Lung (tissue), 11 donors: ENCODE measurements at regions not wholly inside any gene's neighbourhood (a gene's known extent, or its start where the extent isn't known, plus 50 kb on each side); places are given as distances from the start of the nearest gene placed in this dataset.

Experiments
- ATAC-seq: fragments of 200-7000 bp; cut with Tn5 transposase; one replicate; pipeline ENCODE4 v1.9.1; 2020; ENCODE audit warnings: moderate number of reproducible peaks; ENCODE audit not compliant: insufficient read depth, low FRiP score
- DNase-seq, 3 donors: peaks; one replicate each; pipeline ENCODE4 v3.0.0-alpha.2; 2013 to 2017
- H3K27ac ChIP-seq, 2 donors: one replicate each; pipeline ENCODE4 v1.5.1; 2013; ENCODE audit warnings: mild to moderate bottlenecking in 2 of 2, moderate library complexity in 2 of 2, control low read depth in 1 of 2, inconsistent platforms in 1 of 2, low read depth in 1 of 2, low read length in 1 of 2
- H3K27me3 ChIP-seq, 3 donors: one replicate each; pipeline ENCODE4 v1.5.1; 2013; ENCODE audit warnings: low read length in 2 of 3; ENCODE audit not compliant: control insufficient read depth in 3 of 3, insufficient read depth in 3 of 3
- H3K36me3 ChIP-seq, 4 donors: one replicate each; pipeline ENCODE4 v1.5.1; 2013; ENCODE audit warnings: low read length in 4 of 4, mild to moderate bottlenecking in 1 of 4, moderate library complexity in 1 of 4; ENCODE audit not compliant: control insufficient read depth in 4 of 4, insufficient read depth in 4 of 4
- H3K4me1 ChIP-seq, 5 donors: one replicate each; pipeline ENCODE4 v1.5.1; 2013; ENCODE audit warnings: low read length in 5 of 5, mild to moderate bottlenecking in 2 of 5, moderate library complexity in 1 of 5; ENCODE audit not compliant: control insufficient read depth in 5 of 5, insufficient read depth in 5 of 5
- H3K4me3 ChIP-seq: one replicate; pipeline ENCODE4 v1.5.1; 2013; ENCODE audit warnings: mild to moderate bottlenecking, control low read depth, moderate library complexity
- H3K9ac ChIP-seq, 2 donors: one replicate each; pipeline ENCODE4 v1.5.1; 2013; ENCODE audit warnings: low read length in 2 of 2, control low read depth in 1 of 2; ENCODE audit not compliant: insufficient read depth in 1 of 2
- H3K9me3 ChIP-seq, 4 donors: one replicate each; pipeline ENCODE4 v1.5.1; 2013; ENCODE audit warnings: low read length in 3 of 4, mild to moderate bottlenecking in 1 of 4, moderate library complexity in 1 of 4; ENCODE audit not compliant: control insufficient read depth in 4 of 4, insufficient read depth in 3 of 4
- WGBS, 2 donors: extraction: QIAGEN DNeasy Blood & Tissue Kit; methylation state at CpG; one replicate each; pipeline ENCODE4 v1.1.7; 2013; 5-methylcytosine and 5-hydroxymethylcytosine counted together
- TF ChIP-seq, protein P1 (sequence below): IDR thresholded peaks from 2 replicates; pipeline ENCODE4 v1.5.1; 2012; ENCODE audit warnings: mild to moderate bottlenecking; ENCODE audit errors: control extremely low read depth, extremely low read depth
- donor health status: control.
- donor health status: control.
- donor health status: Bipolar disorder and iron deficiency.
- donor health status: healthy.
- donor health status: DM: yes; HTN: yes; CAD: no.

- TF ChIP-seq, protein P1, sequence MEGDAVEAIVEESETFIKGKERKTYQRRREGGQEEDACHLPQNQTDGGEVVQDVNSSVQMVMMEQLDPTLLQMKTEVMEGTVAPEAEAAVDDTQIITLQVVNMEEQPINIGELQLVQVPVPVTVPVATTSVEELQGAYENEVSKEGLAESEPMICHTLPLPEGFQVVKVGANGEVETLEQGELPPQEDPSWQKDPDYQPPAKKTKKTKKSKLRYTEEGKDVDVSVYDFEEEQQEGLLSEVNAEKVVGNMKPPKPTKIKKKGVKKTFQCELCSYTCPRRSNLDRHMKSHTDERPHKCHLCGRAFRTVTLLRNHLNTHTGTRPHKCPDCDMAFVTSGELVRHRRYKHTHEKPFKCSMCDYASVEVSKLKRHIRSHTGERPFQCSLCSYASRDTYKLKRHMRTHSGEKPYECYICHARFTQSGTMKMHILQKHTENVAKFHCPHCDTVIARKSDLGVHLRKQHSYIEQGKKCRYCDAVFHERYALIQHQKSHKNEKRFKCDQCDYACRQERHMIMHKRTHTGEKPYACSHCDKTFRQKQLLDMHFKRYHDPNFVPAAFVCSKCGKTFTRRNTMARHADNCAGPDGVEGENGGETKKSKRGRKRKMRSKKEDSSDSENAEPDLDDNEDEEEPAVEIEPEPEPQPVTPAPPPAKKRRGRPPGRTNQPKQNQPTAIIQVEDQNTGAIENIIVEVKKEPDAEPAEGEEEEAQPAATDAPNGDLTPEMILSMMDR = no peak
- Histone ChIP-seq H3K4me3 (no peak overlapping the region), H3K27me3 (no peaks in the 10 kb centered on the region), H3K36me3 (no peaks in the 10 kb centered on the region), H3K27ac (no peak overlapping the region), H3K9me3 (no peaks in the 10 kb centered on the region), H3K4me1 (no peaks in the 10 kb centered on the region), H3K9ac (no peak overlapping the region)
- DNase-seq (no peak), ATAC-seq (no peak)
- 88 to 89% methylated on average over 3 of the region's 3 CpGs for WGBS, 2 donors
These were observed 86.2 kb upstream of the PTPRK start for GRCh38 chr6:128606611-128607010.

DNA sequence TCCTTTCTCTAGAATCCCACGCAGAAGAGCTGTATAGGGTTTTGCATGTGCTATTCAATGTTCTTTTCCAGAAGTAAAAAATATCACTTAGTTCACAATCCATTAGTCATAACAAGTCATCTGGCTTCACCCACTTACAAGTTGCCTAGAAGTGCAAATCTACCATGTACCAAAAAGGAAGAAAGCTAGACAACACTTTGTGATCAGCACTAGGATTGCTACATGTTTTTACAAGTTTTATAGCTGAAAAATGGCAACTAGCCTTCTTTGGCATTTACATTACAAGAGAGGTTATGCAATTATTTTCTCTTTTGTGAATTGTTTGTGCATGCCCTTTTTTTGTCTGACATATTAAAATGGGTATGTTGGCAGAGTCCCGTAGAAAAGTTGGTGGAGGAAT, 85.6 kb upstream of the PTPRK start:
- H3K9me3 ChIP-seq = no peaks in the 10 kb centered on the region

DNA sequence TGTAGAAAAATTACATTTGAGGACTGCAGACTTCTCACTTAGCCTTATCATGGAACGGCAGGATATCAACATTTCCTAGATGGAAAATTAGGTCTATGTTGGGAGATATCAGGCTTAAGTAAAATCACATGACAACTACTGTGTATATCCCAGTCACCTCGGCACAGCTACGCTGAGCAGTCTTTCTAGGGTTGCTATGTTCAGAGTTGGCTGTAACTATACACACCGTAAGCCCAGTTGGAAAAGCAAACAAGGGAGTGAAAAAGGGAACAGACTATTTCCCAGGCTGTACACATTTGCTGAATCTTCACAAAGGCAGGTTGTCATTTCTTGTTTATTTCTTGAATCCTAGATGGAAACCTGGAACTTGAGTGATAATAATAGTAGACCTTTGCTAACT, 80.7 kb upstream of the PTPRK start:
- Histone ChIP-seq H3K4me1 (peaks cover 0 to 10% (median 4%) of the 10 kb centered on the region in 5 donors), H3K27me3 (no peaks in the 10 kb centered on the region), H3K27ac (no peak overlapping the region), H3K4me3 (no peak overlapping the region), H3K9ac (no peak overlapping the region), H3K9me3 (peaks cover 0 to 2% (median 0%) of the 10 kb centered on the region in 4 donors), H3K36me3 (no peaks in the 10 kb centered on the region)
- ATAC-seq (no peak), DNase-seq (peak; percentile 27 to 61 (median 58))
- TF ChIP-seq, protein P1 = no peak
- 57 to 64% methylated on average over 4 of the region's 4 CpGs for WGBS, 2 donors

More for the DNA sequence above, 85.6 kb upstream of the PTPRK start:
- Histone ChIP-seq H3K36me3 (no peaks in the 10 kb centered on the region), H3K27ac (no peak overlapping the region), H3K4me3 (no peak overlapping the region), H3K9ac (no peak overlapping the region), H3K27me3 (no peaks in the 10 kb centered on the region), H3K4me1 (no peaks in the 10 kb centered on the region)
- 74 to 77% methylated on average over 2 of the region's 2 CpGs for WGBS, 2 donors
- no peak for DNase-seq
- no peak for ATAC-seq
- TF ChIP-seq, protein P1 = no peak

DNA sequence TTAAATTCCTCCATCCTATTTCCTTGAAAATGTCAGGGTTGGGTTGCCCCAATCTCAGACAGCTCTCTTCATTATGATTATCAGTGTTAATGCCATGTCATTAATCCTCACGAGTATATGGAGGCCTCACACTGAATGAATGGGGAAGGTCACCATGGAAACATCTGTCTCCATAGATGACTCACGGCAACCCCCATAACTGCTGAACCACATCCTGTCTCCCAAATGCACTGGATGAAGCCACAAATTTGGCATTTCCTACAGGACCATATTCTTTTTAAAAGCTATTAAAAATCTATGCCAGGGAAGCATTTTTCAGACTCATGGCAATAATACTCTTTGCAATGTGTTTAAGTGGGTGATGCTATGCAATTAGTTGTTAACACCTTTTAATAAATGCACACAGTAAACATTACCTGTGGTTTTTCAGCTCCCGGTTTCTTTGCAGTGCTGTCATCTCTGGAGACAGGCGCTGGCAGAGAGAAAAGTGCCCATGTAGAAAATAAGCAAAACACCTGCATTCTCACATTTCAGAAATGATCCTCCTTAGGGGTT, 80.1 kb upstream of the PTPRK start:
- 23 to 38% methylated on average over 4 of the region's 4 CpGs for WGBS, 2 donors
- Histone ChIP-seq H3K27ac (no peak overlapping the region), H3K9me3 (peaks cover 0 to 2% (median 0%) of the 10 kb centered on the region in 4 donors), H3K4me3 (no peak overlapping the region), H3K4me1 (peaks cover 0 to 10% (median 4%) of the 10 kb centered on the region in 5 donors), H3K27me3 (no peaks in the 10 kb centered on the region), H3K9ac (no peak overlapping the region), H3K36me3 (no peaks in the 10 kb centered on the region)
- no peak for ATAC-seq
- TF ChIP-seq, protein P1 = no peak
- DNase-seq = peak; percentile 33 to 74 (median 67)
